CD14-positive monocyte (primary cell): ENCODE measurements at regions not wholly inside any gene's neighbourhood (a gene's known extent, or its start where the extent isn't known, plus 50 kb on each side); places are given as distances from the start of the nearest gene placed in this dataset.

ENCODE experiments used
- DNase-seq, 3 donors: peaks; one replicate each; pipeline ENCODE4 v3.0.0-alpha.2; 2011 to 2022
- H2AFZ ChIP-seq: 2 replicates; pipeline ENCODE4 v1.6.0; 2012; ENCODE audit warnings: mild to moderate bottlenecking, low read depth, low read length, inconsistent platforms; ENCODE audit not compliant: insufficient read depth, poor library complexity, severe bottlenecking
- H3K27ac ChIP-seq, 2 donors: 1 replicate in 1 of 2; 2 replicates in 1 of 2; pipeline ENCODE4 v1.5.1; 2012 to 2013; ENCODE audit warnings: low read length in 2 of 2, control low read depth in 1 of 2, inconsistent platforms in 1 of 2, low read depth in 1 of 2, mild to moderate bottlenecking in 1 of 2
- H3K27me3 ChIP-seq, 2 donors: one replicate each; pipeline versions ENCODE4 v1.6.0 to v1.6.1; 2011 to 2013; ENCODE audit warnings: low read length in 2 of 2; ENCODE audit not compliant: control insufficient read depth in 2 of 2, insufficient read depth in 2 of 2
- H3K36me3 ChIP-seq, 2 donors: replicated peaks in 1 of 2; 1 replicate in 1 of 2; 2 replicates in 1 of 2; pipeline versions ENCODE4 v1.5.1 to v1.6.1; 2012 to 2013; ENCODE audit warnings: low read length in 2 of 2, control low read depth in 1 of 2, inconsistent platforms in 1 of 2, mild to moderate bottlenecking in 1 of 2; ENCODE audit not compliant: insufficient read depth in 2 of 2, control insufficient read depth in 1 of 2
- H3K4me1 ChIP-seq, 2 donors: 1 replicate in 1 of 2; 2 replicates in 1 of 2; pipeline versions ENCODE4 v1.5.1 to v1.6.1; 2012 to 2013; ENCODE audit warnings: low read length in 2 of 2, control low read depth in 1 of 2, inconsistent platforms in 1 of 2, mild to moderate bottlenecking in 1 of 2, moderate library complexity in 1 of 2; ENCODE audit not compliant: insufficient read depth in 2 of 2, control insufficient read depth in 1 of 2
- H3K4me2 ChIP-seq: replicated peaks from 2 replicates; pipeline ENCODE3; 2012; ENCODE audit warnings: low read length, moderate library complexity, mild to moderate bottlenecking; ENCODE audit not compliant: poor library complexity, severe bottlenecking; ENCODE audit errors: extremely low read depth
- H3K4me3 ChIP-seq, 3 experiments: fragments of 200-600 bp in 1 of 3; sonication (generic) in 1 of 3; replicated peaks in 1 of 3; 1 replicate in 2 of 3; 2 replicates in 1 of 3; pipeline ENCODE4 v1.5.1; 2011 to 2013; ENCODE audit warnings: low read length in 3 of 3, mild to moderate bottlenecking in 3 of 3, control low read depth in 2 of 3, low read depth in 2 of 3, inconsistent platforms in 1 of 3, moderate library complexity in 1 of 3
- H3K79me2 ChIP-seq: 2 replicates; pipeline ENCODE4 v1.6.0; 2012; ENCODE audit warnings: mild to moderate bottlenecking, control low read depth, inconsistent platforms, low read length, moderate library complexity; ENCODE audit not compliant: insufficient read depth
- H3K9ac ChIP-seq: 2 replicates; pipeline ENCODE4 v1.6.0; 2017; ENCODE audit warnings: low read length, mild to moderate bottlenecking; ENCODE audit not compliant: insufficient read depth, poor library complexity, severe bottlenecking
- H3K9me3 ChIP-seq, 2 donors: replicated peaks in 1 of 2; 1 replicate in 1 of 2; 2 replicates in 1 of 2; pipeline versions ENCODE4 v1.5.1 to v1.6.1; 2012 to 2013; ENCODE audit warnings: low read length in 2 of 2, control low read depth in 1 of 2; ENCODE audit not compliant: control insufficient read depth in 1 of 2, insufficient read depth in 1 of 2
- H4K20me1 ChIP-seq: 2 replicates; pipeline ENCODE4 v1.6.0; 2012; ENCODE audit warnings: mild to moderate bottlenecking, low read length, control low read depth, moderate library complexity; ENCODE audit not compliant: insufficient read depth
- H3K27ac Mint-ChIP-seq, 7 donors: one replicate each; pipeline ENCODE4 v1.8.0; 2020; ENCODE audit warnings: mild to moderate bottlenecking in 7 of 7, mixed read lengths in 7 of 7, moderate library complexity in 6 of 7, inconsistent platforms in 2 of 7
- H3K27me3 Mint-ChIP-seq, 3 donors: one replicate each; pipeline ENCODE4 v1.8.0; 2021 to 2022; ENCODE audit warnings: low read depth in 3 of 3, mild to moderate bottlenecking in 3 of 3, mixed read lengths in 3 of 3, moderate library complexity in 3 of 3, inconsistent platforms in 1 of 3
- H3K36me3 Mint-ChIP-seq, 2 donors: one replicate each; pipeline ENCODE4 v1.8.0; 2020; ENCODE audit warnings: mixed read lengths in 2 of 2, inconsistent platforms in 1 of 2, mild to moderate bottlenecking in 1 of 2
- H3K4me1 Mint-ChIP-seq: one replicate; pipeline ENCODE4 v1.8.0; 2020; ENCODE audit warnings: mild to moderate bottlenecking, mixed read lengths
- H3K4me3 Mint-ChIP-seq, 2 donors: one replicate each; pipeline ENCODE4 v1.8.0; 2020; ENCODE audit warnings: mild to moderate bottlenecking in 2 of 2, mixed read lengths in 2 of 2, moderate library complexity in 1 of 2
- H3K9me3 Mint-ChIP-seq, 7 donors: one replicate each; pipeline ENCODE4 v1.8.0; 2020 to 2022; ENCODE audit warnings: mixed read lengths in 7 of 7, mild to moderate bottlenecking in 6 of 7, moderate library complexity in 6 of 7, inconsistent platforms in 2 of 7
- WGBS: methylation state at CpG from one replicate; pipeline ENCODE4 v1.1.5; 2013; ENCODE audit warnings: missing lambda C conversion rate; ENCODE audit not compliant: insufficient coverage; 5-methylcytosine and 5-hydroxymethylcytosine counted together
- intact Hi-C, 2 donors: fragments of 100-400 bp; cut with micrococcal nuclease; formaldehyde crosslinking; loops; one replicate each; pipeline versions ENCODE4 v1.15.0 to v1.15.1; 2023
- TF ChIP-seq, protein P1 (sequence below): fragments of 200-600 bp; IDR thresholded peaks from one replicate; pipeline ENCODE4 v1.8.0; 2022; ENCODE audit warnings: antibody characterized with exemption, mild to moderate bottlenecking

DNA sequence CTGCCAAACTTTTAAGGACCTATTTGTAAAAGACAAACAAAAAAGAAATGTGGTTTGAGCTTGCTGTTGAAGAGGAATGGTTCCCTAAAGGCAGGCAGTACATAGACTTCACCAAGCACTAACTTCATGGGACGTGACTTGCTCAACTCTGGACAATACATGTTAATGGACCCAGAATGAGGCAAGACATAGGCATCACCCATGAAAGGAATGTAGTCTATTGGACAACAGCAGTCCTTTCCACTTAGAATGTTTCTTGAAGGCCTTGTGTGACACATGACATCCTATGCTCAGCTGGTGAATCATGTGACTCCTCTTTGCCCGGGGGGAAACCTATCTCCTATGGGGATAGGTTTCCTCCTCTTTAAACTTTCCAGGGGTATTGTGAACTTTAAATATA, 246.4 kb upstream of the BLID start:
- H2AFZ ChIP-seq: no peak overlapping the region
- DNase-seq: no peak
- no peaks in the 10 kb centered on the region for H3K9me3 Mint-ChIP-seq
- no peak overlapping the region for H3K4me3 ChIP-seq
- H3K4me1 Mint-ChIP-seq: peaks cover 2% of the 10 kb centered on the region
- no peak overlapping the region for H3K27ac Mint-ChIP-seq
- H3K27me3 ChIP-seq: no peaks in the 10 kb centered on the region
- intact Hi-C loops: no loop called here
- TF ChIP-seq, protein P1, sequence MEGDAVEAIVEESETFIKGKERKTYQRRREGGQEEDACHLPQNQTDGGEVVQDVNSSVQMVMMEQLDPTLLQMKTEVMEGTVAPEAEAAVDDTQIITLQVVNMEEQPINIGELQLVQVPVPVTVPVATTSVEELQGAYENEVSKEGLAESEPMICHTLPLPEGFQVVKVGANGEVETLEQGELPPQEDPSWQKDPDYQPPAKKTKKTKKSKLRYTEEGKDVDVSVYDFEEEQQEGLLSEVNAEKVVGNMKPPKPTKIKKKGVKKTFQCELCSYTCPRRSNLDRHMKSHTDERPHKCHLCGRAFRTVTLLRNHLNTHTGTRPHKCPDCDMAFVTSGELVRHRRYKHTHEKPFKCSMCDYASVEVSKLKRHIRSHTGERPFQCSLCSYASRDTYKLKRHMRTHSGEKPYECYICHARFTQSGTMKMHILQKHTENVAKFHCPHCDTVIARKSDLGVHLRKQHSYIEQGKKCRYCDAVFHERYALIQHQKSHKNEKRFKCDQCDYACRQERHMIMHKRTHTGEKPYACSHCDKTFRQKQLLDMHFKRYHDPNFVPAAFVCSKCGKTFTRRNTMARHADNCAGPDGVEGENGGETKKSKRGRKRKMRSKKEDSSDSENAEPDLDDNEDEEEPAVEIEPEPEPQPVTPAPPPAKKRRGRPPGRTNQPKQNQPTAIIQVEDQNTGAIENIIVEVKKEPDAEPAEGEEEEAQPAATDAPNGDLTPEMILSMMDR: no peak
- no peaks in the 10 kb centered on the region for H3K36me3 ChIP-seq
- H3K79me2 ChIP-seq: no peaks in the 10 kb centered on the region
- peaks cover 2 to 3% (median 2%) of the 10 kb centered on the region in 3 donors for H3K27me3 Mint-ChIP-seq
- no peak overlapping the region for H3K27ac ChIP-seq
- WGBS: 100% methylated on average over 1 of the region's 2 CpGs
- H3K4me2 ChIP-seq: no peak overlapping the region
- no peak overlapping the region for H3K9ac ChIP-seq
- no peaks in the 10 kb centered on the region for H3K36me3 Mint-ChIP-seq
- H3K4me1 ChIP-seq: peaks cover 0 to 3% of the 10 kb centered on the region in 2 donors
- no peaks in the 10 kb centered on the region for H4K20me1 ChIP-seq
- H3K4me3 Mint-ChIP-seq: no peak overlapping the region
- no peaks in the 10 kb centered on the region for H3K9me3 ChIP-seq

DNA sequence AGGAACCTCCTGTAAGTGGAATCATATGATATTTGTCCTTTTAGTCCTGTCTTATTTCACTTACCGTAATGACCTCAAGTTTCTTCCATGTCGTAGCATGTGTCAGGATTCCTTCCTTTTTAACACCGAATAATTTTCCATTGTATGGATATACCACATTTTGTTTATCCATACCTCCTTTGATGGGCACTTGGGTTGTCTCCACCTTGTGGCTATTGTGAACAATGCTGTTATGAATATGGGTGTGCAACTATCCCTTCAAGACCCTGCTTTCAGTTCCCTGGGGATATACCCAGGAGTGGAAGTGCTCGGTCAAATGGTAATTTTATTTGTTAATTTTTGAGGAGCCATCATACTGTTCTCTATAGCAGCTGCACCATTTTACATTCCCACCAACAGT, 244.9 kb upstream of the BLID start:
- no peak overlapping the region for H3K4me3 ChIP-seq
- no peaks in the 10 kb centered on the region for H4K20me1 ChIP-seq
- Mint-ChIP-seq H3K27me3 (peaks cover 1 to 3% (median 2%) of the 10 kb centered on the region in 3 donors), H3K36me3 (no peaks in the 10 kb centered on the region), H3K27ac (peak overlapping the region in 1 of 7 donors; percentile 39), H3K4me3 (no peak overlapping the region), H3K4me1 (peaks cover 2% of the 10 kb centered on the region), H3K9me3 (no peaks in the 10 kb centered on the region)
- no peak overlapping the region for H3K9ac ChIP-seq
- TF ChIP-seq, protein P1: peak; percentile 27
- H3K36me3 ChIP-seq: no peaks in the 10 kb centered on the region
- no peak overlapping the region for H3K27ac ChIP-seq
- no peak overlapping the region for H2AFZ ChIP-seq
- no peak for DNase-seq
- no peaks in the 10 kb centered on the region for H3K79me2 ChIP-seq
- H3K4me1 ChIP-seq: peaks cover 0 to 3% of the 10 kb centered on the region in 2 donors
- no peaks in the 10 kb centered on the region for H3K9me3 ChIP-seq
- intact Hi-C loops: no loop called here
- WGBS: no CpG with 5 or more reads among the region's 4 CpGs
- H3K27me3 ChIP-seq: no peaks in the 10 kb centered on the region
- no peak overlapping the region for H3K4me2 ChIP-seq
